GM12872 (cell line): ENCODE measurements at regions not wholly inside any gene's neighbourhood (a gene's known extent, or its start where the extent isn't known, plus 50 kb on each side); places are given as distances from the start of the nearest gene placed in this dataset.

Experiments used
- CTCF ChIP-seq: IDR thresholded peaks from 3 replicates; pipeline ENCODE4 v1.5.1; 2011; ENCODE audit warnings: low read depth, mild to moderate bottlenecking, low read length, moderate library complexity; ENCODE audit not compliant: insufficient read depth

- TF ChIP-seq CTCF = peak; percentile 30; the same call in 2 of the 3 replicates
These were observed 137.7 kb downstream of the WT1 start for GRCh38 chr11:32297611-32298011.

GRCh38 chr11:32302826-32303225 is 132.5 kb downstream of the WT1 start:
- TF ChIP-seq CTCF = no peak

- no peak for TF ChIP-seq CTCF
These were observed 130.8 kb downstream of the WT1 start for GRCh38 chr11:32304521-32304920.

GRCh38 chr11:32305460-32305859 is 129.9 kb downstream of the WT1 start:
- TF ChIP-seq CTCF = no peak

DNA sequence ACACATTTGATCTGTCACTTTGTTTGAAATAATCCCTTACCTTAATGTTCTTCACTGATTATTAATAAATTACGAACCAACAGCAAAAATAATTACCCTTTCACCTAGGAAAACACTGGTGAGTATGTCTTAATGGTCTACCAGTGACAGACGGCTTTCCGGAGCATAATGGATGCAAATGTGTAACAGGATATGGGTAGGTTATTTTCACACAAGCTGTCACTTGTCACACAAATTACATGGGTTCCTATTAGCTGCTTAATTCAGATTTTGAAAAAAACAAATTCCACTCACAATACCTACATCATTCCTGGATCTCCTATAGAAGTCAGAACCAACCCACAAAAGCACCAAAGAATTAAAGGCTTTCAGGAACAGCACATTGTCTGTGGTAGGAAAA is 127.9 kb downstream of the WT1 start:
- TF ChIP-seq CTCF = no peak

DNA sequence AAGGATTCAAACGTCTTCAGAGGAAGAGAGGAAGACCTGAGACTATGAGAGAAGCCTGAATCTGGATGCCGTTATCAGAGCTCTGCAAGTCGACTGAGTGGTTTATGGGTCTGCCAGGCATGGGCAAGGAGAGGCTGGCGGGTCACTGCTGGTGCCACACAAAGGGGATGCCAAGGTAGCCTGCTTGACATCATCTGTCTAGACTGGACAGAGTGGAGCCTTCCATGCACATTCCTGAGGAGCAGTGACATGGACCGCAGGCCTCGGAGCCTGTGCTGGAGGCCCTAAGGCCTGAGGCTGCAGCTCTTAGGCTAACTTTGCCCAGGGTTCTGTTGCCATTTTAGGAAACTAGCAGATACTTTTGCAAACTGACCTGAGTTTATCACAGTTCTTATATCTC is 127.4 kb downstream of the WT1 start:
- no peak for TF ChIP-seq CTCF

GRCh38 chr11:32309530-32310213 is 125.7 kb downstream of the WT1 start:
- TF ChIP-seq CTCF = no peak
